ENCODE measurements at regions not wholly inside any gene's neighbourhood (a gene's known extent, or its start where the extent isn't known, plus 50 kb on each side); places are given as distances from the start of the nearest gene placed in this dataset.

GRCh38 chr18:34647251-34647650, 62.8 kb upstream of the DTNA start:
- no peak for DNase-seq

DNA sequence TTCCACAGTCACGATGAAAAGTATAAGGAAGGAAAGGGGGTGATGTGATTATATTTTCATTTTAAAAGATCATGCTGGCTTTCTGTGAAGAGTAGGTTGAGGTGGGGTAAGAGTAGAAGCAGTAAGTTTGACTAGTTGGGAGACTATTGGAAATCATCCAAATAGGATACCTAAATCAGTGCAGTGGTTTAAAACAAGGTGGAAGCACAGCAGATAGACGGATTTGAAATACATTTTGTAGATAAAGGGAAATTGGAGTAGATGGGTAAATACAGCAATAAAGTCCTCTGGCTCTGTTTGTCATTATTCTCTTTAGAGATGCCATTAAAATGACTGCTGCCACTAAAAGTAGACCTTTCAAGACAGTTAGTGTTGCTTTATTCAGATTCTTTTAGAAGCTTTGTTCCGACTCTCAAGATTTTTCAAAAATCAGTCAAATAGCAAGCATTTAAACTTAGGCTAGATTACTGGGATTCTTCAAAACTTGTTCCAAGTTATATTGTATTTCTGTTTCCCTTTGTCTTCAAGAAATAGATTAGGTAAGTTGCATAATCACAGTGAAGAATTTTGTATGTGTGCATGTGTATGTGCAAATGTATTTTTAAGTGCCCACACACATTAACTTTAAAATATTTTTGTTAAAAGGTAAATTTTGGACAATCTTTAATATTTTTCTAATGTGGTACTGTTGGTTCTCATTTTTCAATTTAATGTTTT, 61.7 kb upstream of the DTNA start:
- no peak for DNase-seq

DNA sequence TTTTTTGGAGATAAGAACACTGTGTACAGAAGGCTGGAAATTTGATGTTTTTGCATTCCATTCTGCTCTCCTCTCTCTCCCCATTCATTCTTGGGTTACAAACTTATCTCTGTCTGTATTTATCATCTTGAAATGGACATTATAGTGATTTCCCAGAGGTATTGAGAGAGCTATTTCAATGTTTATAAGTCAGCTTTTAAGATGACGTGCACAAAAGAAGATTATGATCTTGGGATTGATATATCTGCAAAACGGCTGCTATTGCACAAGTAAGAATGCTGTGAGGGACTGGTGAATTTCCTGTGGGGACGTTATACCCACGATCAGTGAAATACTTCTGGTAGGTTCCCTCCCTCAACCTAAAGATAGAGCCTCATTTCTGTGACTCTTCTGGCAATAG, 61.0 kb upstream of the DTNA start:
- DNase-seq: no peak

- DNase-seq: no peak
Observed at GRCh38 chr18:34650121-34650545, 60.0 kb upstream of the DTNA start.

GRCh38 chr18:34651586-34652369, 58.3 kb upstream of the DTNA start:
- DNase-seq: no peak

DNA sequence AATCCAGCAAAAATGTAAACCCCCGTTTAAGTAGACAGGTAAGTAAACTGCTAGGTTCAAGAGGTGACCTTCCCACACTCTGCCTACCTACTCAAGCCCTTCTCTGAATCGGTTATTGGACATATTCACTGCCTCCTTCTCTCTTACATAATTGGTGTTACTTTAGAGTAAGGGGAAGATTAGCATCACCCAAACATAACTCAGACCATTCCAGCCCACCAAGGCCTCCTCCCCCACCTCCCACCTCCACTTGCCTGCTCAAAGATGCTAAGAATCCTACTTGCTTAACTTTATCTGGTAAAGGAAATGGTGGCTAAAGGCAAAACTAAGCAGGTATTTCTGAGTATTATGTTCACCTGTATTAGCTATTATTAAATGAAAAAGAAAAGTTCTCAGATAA, 55.0 kb upstream of the DTNA start:
- DNase-seq: no peak

- DNase-seq: no peak
Observed at GRCh38 chr18:34657860-34658500, 52.1 kb upstream of the DTNA start.

DNA sequence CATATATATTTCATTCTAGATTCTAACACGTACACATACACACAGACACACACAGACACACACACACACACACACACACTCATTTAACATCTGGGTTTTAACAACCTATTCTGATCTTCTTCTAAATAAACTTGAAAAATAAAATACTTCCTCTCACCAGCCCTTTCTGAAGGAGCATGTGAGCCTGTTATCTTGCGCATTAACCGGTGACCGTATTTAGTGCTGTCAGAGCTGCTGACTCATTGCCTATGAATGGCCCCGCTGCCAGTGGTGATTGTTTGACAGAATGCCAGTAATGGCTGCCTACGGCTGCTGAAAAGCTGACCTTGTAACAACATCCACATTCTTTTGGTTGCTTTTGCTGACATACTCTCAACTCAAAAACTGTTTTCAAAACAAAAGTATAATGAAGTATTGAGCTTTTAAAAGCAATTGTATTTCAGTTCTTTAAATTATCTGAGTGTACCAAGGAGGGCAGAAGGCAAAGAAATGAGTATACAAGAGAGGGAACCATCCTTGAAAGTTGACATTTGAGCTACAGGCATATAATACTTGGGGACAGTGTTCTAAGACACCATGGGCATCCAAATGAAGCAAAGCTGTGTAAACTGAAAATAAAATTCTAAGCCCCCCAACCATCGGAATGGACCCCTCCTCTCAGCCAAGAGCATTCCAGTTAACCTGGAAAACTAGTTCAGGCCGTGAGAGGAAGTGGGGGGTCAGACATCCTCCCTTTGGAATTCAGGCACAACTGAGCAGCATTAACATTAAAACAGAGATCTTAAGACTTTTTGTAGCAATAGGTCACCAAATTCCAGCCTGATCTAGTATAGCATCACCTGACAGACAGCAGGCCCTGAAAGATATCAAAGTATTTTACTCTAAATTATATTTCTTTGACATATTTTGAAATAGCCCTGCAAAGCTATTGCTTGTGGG, 50.2 kb upstream of the DTNA start:
- DNase-seq: peak; percentile 80
